B cell (primary cell): ENCODE measurements at regions not wholly inside any gene's neighbourhood (a gene's known extent, or its start where the extent isn't known, plus 50 kb on each side); places are given as distances from the start of the nearest gene placed in this dataset.

ENCODE experiments used
- ATAC-seq: fragments of 200-7000 bp; cut with Tn5 transposase; one replicate; pipeline ENCODE4 v1.10.0; 2021; ENCODE audit warnings: low read depth, mild to moderate bottlenecking, moderate number of reproducible peaks, moderate library complexity
- CTCF ChIA-PET: fragments of 350-600 bp; sonication (Branson Sonifier 250); formaldehyde crosslinking; loops from one replicate; lab custom pipeline; 2021; ENCODE audit warnings: antibody characterized with exemption, inconsistent platforms; lab: Charles Lee
- POLR2A ChIA-PET: fragments of 350-600 bp; sonication (Branson Sonifier 250); formaldehyde crosslinking; loops from one replicate; lab custom pipeline; 2021; ENCODE audit warnings: antibody characterized with exemption; lab: Charles Lee
- DNase-seq: peaks from one replicate; pipeline ENCODE4 v3.0.0; 2013
- H2AFZ ChIP-seq: 2 replicates; pipeline ENCODE4 v1.6.1; 2012; ENCODE audit warnings: mild to moderate bottlenecking, low read depth, low read length; ENCODE audit not compliant: insufficient read depth, poor library complexity, severe bottlenecking
- H3K27ac ChIP-seq, 2 donors: 1 replicate in 1 of 2; 2 replicates in 1 of 2; pipeline ENCODE4 v1.5.1; 2012 to 2013; ENCODE audit warnings: low read length in 2 of 2, mild to moderate bottlenecking in 2 of 2, moderate library complexity in 1 of 2
- H3K27me3 ChIP-seq, 4 experiments: fragments of 200-600 bp in 1 of 4; sonication (generic) in 1 of 4; replicated peaks in 1 of 4; 1 replicate in 2 of 4; 2 replicates in 2 of 4; pipeline versions ENCODE4 v1.6.1 to v1.7.0; 2013 to 2016; ENCODE audit warnings: low read length in 3 of 4, mild to moderate bottlenecking in 2 of 4, mixed read lengths in 1 of 4, moderate library complexity in 1 of 4; ENCODE audit not compliant: insufficient read depth in 4 of 4, control insufficient read depth in 3 of 4; ENCODE audit errors: control extremely low read depth in 1 of 4
- H3K36me3 ChIP-seq, 2 experiments: replicated peaks in 1 of 2; 1 replicate in 1 of 2; 2 replicates in 1 of 2; pipeline versions ENCODE4 v1.6.1 to v1.7.1; 2013; ENCODE audit warnings: low read length in 1 of 2; ENCODE audit not compliant: insufficient read depth in 2 of 2, control insufficient read depth in 1 of 2; ENCODE audit errors: control extremely low read depth in 1 of 2, extremely low read depth in 1 of 2
- H3K4me1 ChIP-seq, 2 donors: fragments of 200-600 bp in 1 of 2; sonication (generic) in 1 of 2; 1 replicate in 1 of 2; 2 replicates in 1 of 2; pipeline versions ENCODE4 v1.5.1 to v1.6.1; 2013 to 2017; ENCODE audit warnings: low read length in 2 of 2; ENCODE audit not compliant: control insufficient read depth in 2 of 2, insufficient read depth in 2 of 2
- H3K4me2 ChIP-seq: replicated peaks from 2 replicates; pipeline ENCODE3; 2012; ENCODE audit warnings: mild to moderate bottlenecking, low read depth, low read length; ENCODE audit not compliant: poor library complexity, severe bottlenecking
- H3K4me3 ChIP-seq, 5 experiments: fragments of 200-600 bp in 1 of 5; sonication (generic) in 1 of 5; 1 replicate in 3 of 5; 2 replicates in 2 of 5; pipeline versions ENCODE4 v1.5.1 to v1.7.0; 2011 to 2016; ENCODE audit warnings: low read length in 4 of 5, mild to moderate bottlenecking in 4 of 5, low read depth in 2 of 5, control low read depth in 1 of 5, moderate library complexity in 1 of 5; ENCODE audit not compliant: insufficient read depth in 1 of 5; ENCODE audit errors: control extremely low read depth in 1 of 5, extremely low read depth in 1 of 5
- H3K79me2 ChIP-seq: fragments of 200-600 bp; sonication (generic); one replicate; pipeline ENCODE4 v1.6.0; 2016; ENCODE audit warnings: low read length; ENCODE audit not compliant: control insufficient read depth, insufficient read depth
- H3K9ac ChIP-seq: fragments of 200-600 bp; sonication (generic); 2 replicates; pipeline ENCODE4 v1.6.1; 2017; ENCODE audit warnings: mild to moderate bottlenecking, low read length, moderate library complexity
- H3K9me3 ChIP-seq, 3 donors: one replicate each; pipeline versions ENCODE4 v1.6.1 to v1.7.1; 2013; ENCODE audit warnings: low read length in 2 of 3; ENCODE audit not compliant: control insufficient read depth in 2 of 3, insufficient read depth in 1 of 3; ENCODE audit errors: control extremely low read depth in 1 of 3
- H4K20me1 ChIP-seq: 2 replicates; pipeline ENCODE4 v1.6.0; 2012; ENCODE audit warnings: mild to moderate bottlenecking, low read length; ENCODE audit not compliant: insufficient read depth, control insufficient read depth, poor library complexity, severe bottlenecking
- H3K27ac Mint-ChIP-seq: one replicate; pipeline ENCODE4 v1.8.0; 2021; ENCODE audit warnings: mixed read lengths
- H3K27me3 Mint-ChIP-seq: one replicate; pipeline ENCODE4 v1.8.0; 2021; ENCODE audit warnings: mixed read lengths
- H3K4me1 Mint-ChIP-seq: one replicate; pipeline ENCODE4 v1.8.0; 2021; ENCODE audit warnings: mixed read lengths
- H3K4me3 Mint-ChIP-seq: one replicate; pipeline ENCODE4 v1.8.0; 2021; ENCODE audit warnings: mixed read lengths
- H3K9me3 Mint-ChIP-seq: one replicate; pipeline ENCODE4 v1.8.0; 2022; ENCODE audit warnings: mixed read lengths; ENCODE audit not compliant: insufficient read depth
- EZH2 ChIP-seq: IDR thresholded peaks from 2 replicates; pipeline ENCODE4 v1.6.1; 2012; ENCODE audit warnings: borderline replicate concordance, low read depth, mild to moderate bottlenecking, moderate library complexity, low read length; ENCODE audit not compliant: insufficient read depth, poor library complexity, severe bottlenecking
- WGBS: methylation state at CpG from one replicate; pipeline ENCODE4 v1.1.5; 2013; ENCODE audit warnings: missing lambda C conversion rate; ENCODE audit not compliant: insufficient coverage; 5-methylcytosine and 5-hydroxymethylcytosine counted together
- intact Hi-C: fragments of 100-400 bp; cut with micrococcal nuclease; formaldehyde crosslinking; loops from one replicate; pipeline ENCODE4 v1.10.0; 2022
- TF ChIP-seq, protein P1 (sequence below): fragments of 200-600 bp; IDR thresholded peaks from one replicate; pipeline ENCODE4 v1.8.0; 2022; ENCODE audit warnings: antibody characterized with exemption, mild to moderate bottlenecking

DNA sequence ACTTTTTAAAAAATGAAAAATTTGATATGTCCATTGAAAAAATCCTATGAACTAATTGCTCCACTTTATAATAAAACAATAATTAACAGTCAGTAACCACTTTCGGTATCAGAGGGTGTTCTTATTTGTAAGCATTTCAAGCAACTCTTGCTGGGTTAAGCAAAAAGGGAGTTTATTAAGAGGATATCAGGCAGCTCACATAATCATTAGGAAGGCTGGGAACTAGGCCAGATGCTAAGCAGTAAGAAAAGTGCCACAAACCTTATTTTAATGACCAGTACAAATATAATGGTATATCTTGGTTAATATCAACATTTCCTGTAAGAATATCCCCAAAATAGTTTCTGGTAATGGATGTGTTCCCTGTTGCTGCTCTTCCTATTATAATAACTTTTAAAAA is 2618.3 kb upstream of the PCDH20 start:
- Histone ChIP-seq H3K4me3 (no peak overlapping the region), H3K9me3 (peaks cover 0 to 4% (median 0%) of the 10 kb centered on the region in 3 donors), H3K79me2 (no peaks in the 10 kb centered on the region), H4K20me1 (no peaks in the 10 kb centered on the region), H3K27ac (no peak overlapping the region), H3K4me1 (no peaks in the 10 kb centered on the region), H3K4me2 (no peak overlapping the region), H3K9ac (no peak overlapping the region), H2AFZ (no peak overlapping the region), H3K27me3 (no peaks in the 10 kb centered on the region), H3K36me3 (no peaks in the 10 kb centered on the region)
- H3K27me3 Mint-ChIP-seq: no peaks in the 10 kb centered on the region
- no CpG with 5 or more reads among the region's 1 CpG for WGBS
- ATAC-seq (no peak), DNase-seq (no peak)
- peaks cover 3% of the 10 kb centered on the region for H3K9me3 Mint-ChIP-seq
- no peak overlapping the region for H3K27ac Mint-ChIP-seq
- ChIA-PET CTCF (no interaction called here), POLR2A (no interaction called here)
- no peaks in the 10 kb centered on the region for H3K4me1 Mint-ChIP-seq
- H3K4me3 Mint-ChIP-seq: no peak overlapping the region
- intact Hi-C loops: loop anchor here (1.0 kb wide), 1 partner anchor 9 kb away; no protein-coding TSS in a partner anchor
- no peak for TF ChIP-seq EZH2
- TF ChIP-seq, protein P1, sequence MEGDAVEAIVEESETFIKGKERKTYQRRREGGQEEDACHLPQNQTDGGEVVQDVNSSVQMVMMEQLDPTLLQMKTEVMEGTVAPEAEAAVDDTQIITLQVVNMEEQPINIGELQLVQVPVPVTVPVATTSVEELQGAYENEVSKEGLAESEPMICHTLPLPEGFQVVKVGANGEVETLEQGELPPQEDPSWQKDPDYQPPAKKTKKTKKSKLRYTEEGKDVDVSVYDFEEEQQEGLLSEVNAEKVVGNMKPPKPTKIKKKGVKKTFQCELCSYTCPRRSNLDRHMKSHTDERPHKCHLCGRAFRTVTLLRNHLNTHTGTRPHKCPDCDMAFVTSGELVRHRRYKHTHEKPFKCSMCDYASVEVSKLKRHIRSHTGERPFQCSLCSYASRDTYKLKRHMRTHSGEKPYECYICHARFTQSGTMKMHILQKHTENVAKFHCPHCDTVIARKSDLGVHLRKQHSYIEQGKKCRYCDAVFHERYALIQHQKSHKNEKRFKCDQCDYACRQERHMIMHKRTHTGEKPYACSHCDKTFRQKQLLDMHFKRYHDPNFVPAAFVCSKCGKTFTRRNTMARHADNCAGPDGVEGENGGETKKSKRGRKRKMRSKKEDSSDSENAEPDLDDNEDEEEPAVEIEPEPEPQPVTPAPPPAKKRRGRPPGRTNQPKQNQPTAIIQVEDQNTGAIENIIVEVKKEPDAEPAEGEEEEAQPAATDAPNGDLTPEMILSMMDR: no peak

DNA sequence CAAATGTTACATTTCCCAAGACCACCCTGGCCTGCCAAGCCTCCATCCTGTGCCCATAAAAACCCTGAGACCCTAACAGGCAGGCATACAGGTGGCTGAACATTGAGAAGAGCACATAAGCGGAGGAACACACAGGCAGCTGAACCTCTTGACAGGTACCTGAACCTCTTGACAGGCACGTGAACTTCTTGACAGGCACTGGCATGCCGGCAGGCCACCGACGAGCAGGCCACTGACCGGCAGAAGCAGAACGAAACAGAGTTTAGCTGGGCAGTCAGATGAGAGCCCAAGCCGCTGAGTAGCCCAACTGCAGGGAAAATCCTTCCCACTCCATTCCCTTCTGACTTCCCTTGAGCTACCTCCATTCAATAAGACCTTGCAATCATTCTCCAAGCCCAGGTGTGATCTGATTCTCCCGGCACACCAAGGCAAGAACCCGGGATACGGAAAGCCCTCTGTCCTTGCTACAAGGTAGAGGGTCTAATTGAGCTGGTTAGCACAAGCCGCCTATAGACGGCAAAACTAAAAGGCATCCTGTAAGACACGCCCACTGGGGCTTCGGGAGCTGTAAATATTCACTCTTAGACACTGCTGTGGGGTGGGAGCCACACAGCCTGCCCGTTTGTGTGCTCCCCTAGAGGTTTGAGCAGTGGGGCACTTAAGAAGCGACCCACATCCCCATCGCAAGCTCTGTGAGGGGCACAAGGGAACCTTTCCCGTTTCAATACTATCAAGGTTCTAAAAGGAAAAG is 2613.9 kb upstream of the PCDH20 start:
- Histone ChIP-seq H3K27me3 (no peaks in the 10 kb centered on the region), H4K20me1 (no peaks in the 10 kb centered on the region), H3K4me2 (no peak overlapping the region), H3K27ac (no peak overlapping the region), H3K79me2 (no peaks in the 10 kb centered on the region), H3K4me1 (no peaks in the 10 kb centered on the region), H3K36me3 (no peaks in the 10 kb centered on the region), H3K4me3 (no peak overlapping the region), H3K9me3 (peaks cover 0 to 4% (median 0%) of the 10 kb centered on the region in 3 donors), H3K9ac (no peak overlapping the region), H2AFZ (no peak overlapping the region)
- peaks cover 3% of the 10 kb centered on the region for H3K9me3 Mint-ChIP-seq
- CTCF ChIA-PET: no interaction called here
- no peak for TF ChIP-seq EZH2
- TF ChIP-seq, protein P1: no peak
- no peak overlapping the region for H3K4me3 Mint-ChIP-seq
- H3K4me1 Mint-ChIP-seq: no peaks in the 10 kb centered on the region
- ATAC-seq: no peak
- no peak for DNase-seq
- POLR2A ChIA-PET: no interaction called here
- WGBS: 92% methylated on average over 14 of the region's 19 CpGs
- H3K27ac Mint-ChIP-seq: no peak overlapping the region
- intact Hi-C loops: no loop called here
- H3K27me3 Mint-ChIP-seq: no peaks in the 10 kb centered on the region
